Erythroblast (primary cell): ENCODE measurements at regions not wholly inside any gene's neighbourhood (a gene's known extent, or its start where the extent isn't known, plus 50 kb on each side); places are given as distances from the start of the nearest gene placed in this dataset.

Source experiments
- GATA1 ChIP-seq: IDR thresholded peaks from 2 replicates; pipeline ENCODE4 v1.6.1; 2011; ENCODE audit warnings: low read depth, mild to moderate bottlenecking, control low read depth, low read length, moderate library complexity
- POLR2A ChIP-seq: IDR thresholded peaks from 2 replicates; pipeline ENCODE4 v1.6.1; 2011; ENCODE audit warnings: mild to moderate bottlenecking, low read length

- no peak for TF ChIP-seq POLR2A
- no peak for TF ChIP-seq GATA1
Measured at GRCh38 chr6:167470836-167471547, 146.1 kb downstream of the TTLL2 start.
